SK-N-SH (cell line): ENCODE measurements at regions not wholly inside any gene's neighbourhood (a gene's known extent, or its start where the extent isn't known, plus 50 kb on each side); places are given as distances from the start of the nearest gene placed in this dataset.

Experiments used
- CTCF ChIA-PET: fragments of 300-600, 350-600 bp; formaldehyde crosslinking; extraction: SDS; loops from one replicate; lab custom pipeline; 2021; lab: Yijun Ruan, JAX
- POLR2A ChIA-PET: fragments of 350-600 bp; sonication (Branson Sonifier 250); formaldehyde crosslinking; extraction: SDS; loops from one replicate; lab custom pipeline; 2020; ENCODE audit warnings: antibody characterized with exemption, inconsistent platforms; lab: Yijun Ruan, JAX
- DNase-seq: peaks from one replicate; pipeline ENCODE4 v3.0.0; 2012
- H2AFZ ChIP-seq: fragments of 200-600 bp; sonication (generic); 2 replicates; pipeline ENCODE4 v1.8.1; 2016; ENCODE audit warnings: antibody characterized with exemption, mild to moderate bottlenecking, low read depth
- H3F3A ChIP-seq: fragments of 200-600 bp; sonication (generic); replicated peaks from 2 replicates; pipeline ENCODE3; 2016; ENCODE audit warnings: antibody characterized with exemption, mild to moderate bottlenecking; ENCODE audit not compliant: insufficient read depth
- H3K27ac ChIP-seq, 2 experiments: fragments of 200-500 bp in 1 of 2; fragments of 200-600 bp in 1 of 2; sonication (Bioruptor generic) in 1 of 2; sonication (generic), shearing (Covaris generic) in 1 of 2; 2 replicates each; pipeline versions ENCODE4 v1.5.1 to v1.6.1; 2014 to 2016; ENCODE audit warnings: low read depth in 2 of 2, inconsistent platforms in 1 of 2, low read length in 1 of 2, mild to moderate bottlenecking in 1 of 2, mixed read lengths in 1 of 2
- H3K27me3 ChIP-seq: fragments of 200-600 bp; sonication (generic), shearing (Covaris generic); 2 replicates; pipeline ENCODE4 v1.6.1; 2016; ENCODE audit warnings: mixed run types; ENCODE audit not compliant: insufficient read depth
- H3K36me3 ChIP-seq, 2 experiments: fragments of 200-500 bp in 1 of 2; fragments of 200-600 bp in 1 of 2; sonication (Bioruptor generic) in 1 of 2; sonication (generic) in 1 of 2; replicated peaks in 1 of 2; 2 replicates each; pipeline versions ENCODE3 to v1.5.1; 2014 to 2016; ENCODE audit warnings: low read length in 1 of 2, mild to moderate bottlenecking in 1 of 2; ENCODE audit not compliant: insufficient read depth in 2 of 2, control insufficient read depth in 1 of 2
- H3K4me1 ChIP-seq, 2 experiments: fragments of 200-500 bp in 1 of 2; fragments of 200-600 bp in 1 of 2; sonication (Bioruptor generic) in 1 of 2; sonication (generic), shearing (Covaris generic) in 1 of 2; 2 replicates each; pipeline versions ENCODE4 v1.5.1 to v1.6.1; 2014 to 2016; ENCODE audit warnings: low read depth in 1 of 2, low read length in 1 of 2, mixed run types in 1 of 2; ENCODE audit not compliant: insufficient read depth in 2 of 2, control insufficient read depth in 1 of 2
- H3K4me2 ChIP-seq: fragments of 200-600 bp; sonication (generic), shearing (Covaris generic); 2 replicates; pipeline ENCODE4 v1.6.1; 2017; ENCODE audit warnings: mixed run types
- H3K4me3 ChIP-seq, 2 experiments: fragments of 200-500 bp in 1 of 2; fragments of 200-600 bp in 1 of 2; sonication (Bioruptor generic) in 1 of 2; sonication (generic), shearing (Covaris generic) in 1 of 2; 2 replicates each; pipeline versions ENCODE4 v1.5.1 to v1.8.1; 2014 to 2016; ENCODE audit warnings: low read depth in 2 of 2, inconsistent platforms in 1 of 2, low read length in 1 of 2, mild to moderate bottlenecking in 1 of 2, mixed read lengths in 1 of 2, moderate library complexity in 1 of 2
- H3K79me2 ChIP-seq: fragments of 200-600 bp; sonication (generic); 2 replicates; pipeline ENCODE4 v1.8.1; 2017; ENCODE audit warnings: mild to moderate bottlenecking; ENCODE audit not compliant: insufficient read depth
- H3K9ac ChIP-seq: fragments of 200-600 bp; sonication (generic); 2 replicates; pipeline ENCODE4 v1.6.1; 2017; ENCODE audit warnings: mixed run types
- H3K9me2 ChIP-seq: fragments of 200-600 bp; sonication (generic); 2 replicates; pipeline ENCODE4 v1.6.1; 2017; ENCODE audit warnings: mixed run types
- H3K9me3 ChIP-seq: fragments of 200-600 bp; sonication (generic); 2 replicates; pipeline ENCODE4 v1.6.1; 2017; ENCODE audit warnings: mixed run types, mild to moderate bottlenecking, moderate library complexity
- H4K20me1 ChIP-seq: fragments of 200-600 bp; sonication (generic); 2 replicates; pipeline ENCODE4 v1.6.1; 2017; ENCODE audit warnings: mild to moderate bottlenecking, mixed run types; ENCODE audit not compliant: insufficient read depth
- ELF1 ChIP-seq: IDR thresholded peaks from 2 replicates; pipeline ENCODE4 v1.4.0; 2012
- FOSL2 ChIP-seq: IDR thresholded peaks from 2 replicates; pipeline ENCODE4 v1.4.0; 2012; ENCODE audit warnings: low read depth, mild to moderate bottlenecking, moderate library complexity, borderline replicate concordance
- FOXJ3 ChIP-seq: sonication (generic); formaldehyde crosslinking; IDR thresholded peaks from 2 replicates; pipeline ENCODE4 v1.5.1; 2020; ENCODE audit warnings: mild to moderate bottlenecking, missing genetic modification reagents
- FOXM1 ChIP-seq: IDR thresholded peaks from 2 replicates; pipeline ENCODE4 v1.4.0; 2012; ENCODE audit warnings: low read depth, mild to moderate bottlenecking
- GABPA ChIP-seq: IDR thresholded peaks from 2 replicates; pipeline ENCODE4 v1.4.0; 2012; ENCODE audit warnings: low read depth, mild to moderate bottlenecking
- NFIC ChIP-seq: IDR thresholded peaks from 2 replicates; pipeline ENCODE4 v1.4.0; 2012; ENCODE audit warnings: borderline replicate concordance
- POLR2AphosphoS5 ChIP-seq: IDR thresholded peaks from 2 replicates; pipeline ENCODE4 v1.6.1; 2012; ENCODE audit warnings: low read depth, low read length
- RCOR1 ChIP-seq: fragments of 150-350 bp; IDR thresholded peaks from 2 replicates; pipeline ENCODE4 v1.6.1; 2017; ENCODE audit warnings: antibody characterized with exemption, low read length
- RFX5 ChIP-seq: IDR thresholded peaks from 2 replicates; pipeline ENCODE4 v1.6.1; 2012; ENCODE audit warnings: mild to moderate bottlenecking, improper control_type of control experiment, low read length
- RXRA ChIP-seq: IDR thresholded peaks from 2 replicates; pipeline ENCODE4 v1.4.0; 2012; ENCODE audit warnings: low read depth, mild to moderate bottlenecking, borderline replicate concordance
- SIN3A ChIP-seq: IDR thresholded peaks from 2 replicates; pipeline ENCODE4 v1.6.1; 2012; ENCODE audit warnings: low read depth, mild to moderate bottlenecking, low read length, moderate library complexity, borderline replicate concordance
- SMC3 ChIP-seq: IDR thresholded peaks from 2 replicates; pipeline ENCODE4 v1.6.1; 2012; ENCODE audit warnings: low read depth, low read length, improper control_type of control experiment
- TAF1 ChIP-seq: IDR thresholded peaks from 2 replicates; pipeline ENCODE4 v1.6.1; 2012; ENCODE audit warnings: low read depth, mild to moderate bottlenecking, low read length, moderate library complexity, borderline replicate concordance
- TCF12 ChIP-seq: IDR thresholded peaks from 2 replicates; pipeline ENCODE4 v1.4.0; 2012
- WGBS: methylation state at CpG from one replicate; pipeline ENCODE4 v1.1.6; 2017; ENCODE audit warnings: low lambda C conversion rate; 5-methylcytosine and 5-hydroxymethylcytosine counted together
- TF ChIP-seq, protein P1 (sequence below): fragments of 150-350 bp; IDR thresholded peaks from 2 replicates; pipeline ENCODE4 v1.6.1; 2017; ENCODE audit warnings: antibody characterized with exemption, low read length, low read depth, borderline replicate concordance
- TF ChIP-seq, protein P2 (sequence below): IDR thresholded peaks from 2 replicates; pipeline ENCODE4 v1.4.0; 2012; ENCODE audit warnings: low read depth
- TF ChIP-seq, protein P3 (sequence below): fragments of 200-600 bp; sonication (generic); IDR thresholded peaks from 2 replicates; pipeline ENCODE4 v1.6.1; 2017; ENCODE audit warnings: antibody characterized with exemption, mild to moderate bottlenecking, moderate library complexity
- TF ChIP-seq, protein P4 (sequence below): IDR thresholded peaks from 2 replicates; pipeline ENCODE4 v1.6.1; 2012; ENCODE audit warnings: mild to moderate bottlenecking, low read depth, low read length, moderate library complexity
- TF ChIP-seq, protein P5 (sequence below): fragments of 150-350 bp; IDR thresholded peaks from 2 replicates; pipeline ENCODE4 v1.6.1; 2016; ENCODE audit warnings: mild to moderate bottlenecking, low read depth, low read length

DNA sequence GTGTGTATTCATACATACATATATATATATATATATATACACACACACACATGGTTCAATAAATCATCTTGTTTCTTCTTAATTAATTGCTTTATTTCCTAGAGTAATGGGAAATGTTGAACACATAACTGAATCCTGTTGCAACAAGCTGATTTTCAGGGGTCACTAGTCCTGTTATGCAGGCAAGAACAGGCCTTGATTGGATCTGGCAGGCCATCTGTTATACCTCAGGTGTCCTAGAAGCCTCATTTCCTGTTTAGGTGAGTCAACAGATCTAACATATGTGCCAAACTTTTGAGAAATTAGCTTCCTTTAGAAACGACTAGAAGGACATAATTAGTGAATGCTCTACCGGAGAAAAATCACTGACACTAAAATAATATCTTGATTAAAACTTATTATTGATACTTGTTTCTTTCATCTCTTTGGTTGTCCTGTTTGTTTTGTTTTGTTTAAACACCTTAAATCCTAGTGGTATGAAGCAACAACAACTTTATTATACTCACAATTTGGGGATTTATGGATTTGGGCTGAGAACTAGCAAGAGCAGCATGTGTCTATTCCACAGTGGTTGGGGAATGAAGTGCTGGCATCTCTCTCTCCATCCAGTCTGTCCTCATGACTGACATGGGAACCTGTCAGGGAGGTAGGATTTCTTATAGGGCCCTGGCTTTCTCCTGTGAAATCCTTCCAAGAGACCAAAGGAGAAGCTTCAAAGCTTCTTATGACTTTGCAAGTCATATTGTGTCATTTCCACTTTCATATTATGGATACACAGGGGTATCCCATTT, 552.6 kb downstream of the NSUN3 start:
- H3F3A ChIP-seq: no peaks in the 10 kb centered on the region
- POLR2A ChIA-PET: no interaction called here
- H3K9ac ChIP-seq: no peak overlapping the region
- no peaks in the 10 kb centered on the region for H3K9me3 ChIP-seq
- H2AFZ ChIP-seq: no peak overlapping the region
- no peaks in the 10 kb centered on the region for H3K9me2 ChIP-seq
- no peak for DNase-seq
- no peak overlapping the region for H3K4me2 ChIP-seq
- H3K4me3 ChIP-seq: no peak overlapping the region
- H3K36me3 ChIP-seq: no peaks in the 10 kb centered on the region
- no peaks in the 10 kb centered on the region for H4K20me1 ChIP-seq
- no peak overlapping the region for H3K27ac ChIP-seq
- 46% methylated on average over 2 of the region's 2 CpGs for WGBS
- H3K27me3 ChIP-seq: no peaks in the 10 kb centered on the region
- H3K79me2 ChIP-seq: no peaks in the 10 kb centered on the region
- H3K4me1 ChIP-seq: no peaks in the 10 kb centered on the region
- TF ChIP-seq GABPA (no peak), FOSL2 (no peak), RFX5 (no peak), FOXJ3 (CRISPR knock-in tag) (no peak), ELF1 (no peak), FOXM1 (no peak), POLR2AphosphoS5 (no peak), TAF1 (no peak), NFIC (no peak), SMC3 (no peak)
- TF ChIP-seq, protein P1, sequence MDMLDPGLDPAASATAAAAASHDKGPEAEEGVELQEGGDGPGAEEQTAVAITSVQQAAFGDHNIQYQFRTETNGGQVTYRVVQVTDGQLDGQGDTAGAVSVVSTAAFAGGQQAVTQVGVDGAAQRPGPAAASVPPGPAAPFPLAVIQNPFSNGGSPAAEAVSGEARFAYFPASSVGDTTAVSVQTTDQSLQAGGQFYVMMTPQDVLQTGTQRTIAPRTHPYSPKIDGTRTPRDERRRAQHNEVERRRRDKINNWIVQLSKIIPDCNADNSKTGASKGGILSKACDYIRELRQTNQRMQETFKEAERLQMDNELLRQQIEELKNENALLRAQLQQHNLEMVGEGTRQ: no peak
- CTCF ChIA-PET: interaction anchor here (0.8 to 1.4 kb wide), 2 partner anchors 8 to 10 kb away, joined by 3 to 4 read pairs; no protein-coding TSS in a partner anchor

DNA sequence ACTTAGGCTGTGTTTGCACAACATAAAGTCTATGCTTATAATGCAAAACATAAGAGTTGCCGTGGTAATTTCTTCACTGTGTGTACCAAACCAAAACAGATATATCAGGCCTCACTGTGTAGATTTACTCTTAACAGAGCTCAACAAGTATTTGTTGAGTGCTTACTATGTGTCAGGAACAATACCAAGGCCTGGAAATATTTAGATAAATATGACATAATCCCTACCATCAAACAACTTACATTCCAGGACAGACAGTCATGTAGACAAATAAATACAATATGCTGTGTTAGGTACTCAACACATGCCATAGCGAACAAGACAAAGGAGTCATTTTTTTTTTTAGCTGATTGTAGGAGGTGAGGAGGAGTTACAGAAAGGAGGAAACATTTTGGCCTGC, 554.0 kb downstream of the NSUN3 start:
- no peaks in the 10 kb centered on the region for H3K27me3 ChIP-seq
- ChIA-PET CTCF (no interaction called here), POLR2A (no interaction called here)
- H3K27ac ChIP-seq: no peak overlapping the region
- 50% methylated on average over 2 of the region's 2 CpGs for WGBS
- no peaks in the 10 kb centered on the region for H3K4me1 ChIP-seq
- no peaks in the 10 kb centered on the region for H4K20me1 ChIP-seq
- DNase-seq: no peak
- H3K9me2 ChIP-seq: no peaks in the 10 kb centered on the region
- no peaks in the 10 kb centered on the region for H3K9me3 ChIP-seq
- H3K36me3 ChIP-seq: no peaks in the 10 kb centered on the region
- H3K4me2 ChIP-seq: no peak overlapping the region
- H2AFZ ChIP-seq: no peak overlapping the region
- no peak overlapping the region for H3K9ac ChIP-seq
- no peaks in the 10 kb centered on the region for H3F3A ChIP-seq
- H3K79me2 ChIP-seq: no peaks in the 10 kb centered on the region
- H3K4me3 ChIP-seq: no peak overlapping the region
- TF ChIP-seq RCOR1 (no peak), NFIC (no peak), ELF1 (no peak), RXRA (no peak), SIN3A (no peak), TCF12 (no peak)
- TF ChIP-seq, protein P2, sequence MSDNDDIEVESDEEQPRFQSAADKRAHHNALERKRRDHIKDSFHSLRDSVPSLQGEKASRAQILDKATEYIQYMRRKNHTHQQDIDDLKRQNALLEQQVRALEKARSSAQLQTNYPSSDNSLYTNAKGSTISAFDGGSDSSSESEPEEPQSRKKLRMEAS: no peak
- TF ChIP-seq, protein P3, sequence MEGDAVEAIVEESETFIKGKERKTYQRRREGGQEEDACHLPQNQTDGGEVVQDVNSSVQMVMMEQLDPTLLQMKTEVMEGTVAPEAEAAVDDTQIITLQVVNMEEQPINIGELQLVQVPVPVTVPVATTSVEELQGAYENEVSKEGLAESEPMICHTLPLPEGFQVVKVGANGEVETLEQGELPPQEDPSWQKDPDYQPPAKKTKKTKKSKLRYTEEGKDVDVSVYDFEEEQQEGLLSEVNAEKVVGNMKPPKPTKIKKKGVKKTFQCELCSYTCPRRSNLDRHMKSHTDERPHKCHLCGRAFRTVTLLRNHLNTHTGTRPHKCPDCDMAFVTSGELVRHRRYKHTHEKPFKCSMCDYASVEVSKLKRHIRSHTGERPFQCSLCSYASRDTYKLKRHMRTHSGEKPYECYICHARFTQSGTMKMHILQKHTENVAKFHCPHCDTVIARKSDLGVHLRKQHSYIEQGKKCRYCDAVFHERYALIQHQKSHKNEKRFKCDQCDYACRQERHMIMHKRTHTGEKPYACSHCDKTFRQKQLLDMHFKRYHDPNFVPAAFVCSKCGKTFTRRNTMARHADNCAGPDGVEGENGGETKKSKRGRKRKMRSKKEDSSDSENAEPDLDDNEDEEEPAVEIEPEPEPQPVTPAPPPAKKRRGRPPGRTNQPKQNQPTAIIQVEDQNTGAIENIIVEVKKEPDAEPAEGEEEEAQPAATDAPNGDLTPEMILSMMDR: no peak
- TF ChIP-seq, protein P4, sequence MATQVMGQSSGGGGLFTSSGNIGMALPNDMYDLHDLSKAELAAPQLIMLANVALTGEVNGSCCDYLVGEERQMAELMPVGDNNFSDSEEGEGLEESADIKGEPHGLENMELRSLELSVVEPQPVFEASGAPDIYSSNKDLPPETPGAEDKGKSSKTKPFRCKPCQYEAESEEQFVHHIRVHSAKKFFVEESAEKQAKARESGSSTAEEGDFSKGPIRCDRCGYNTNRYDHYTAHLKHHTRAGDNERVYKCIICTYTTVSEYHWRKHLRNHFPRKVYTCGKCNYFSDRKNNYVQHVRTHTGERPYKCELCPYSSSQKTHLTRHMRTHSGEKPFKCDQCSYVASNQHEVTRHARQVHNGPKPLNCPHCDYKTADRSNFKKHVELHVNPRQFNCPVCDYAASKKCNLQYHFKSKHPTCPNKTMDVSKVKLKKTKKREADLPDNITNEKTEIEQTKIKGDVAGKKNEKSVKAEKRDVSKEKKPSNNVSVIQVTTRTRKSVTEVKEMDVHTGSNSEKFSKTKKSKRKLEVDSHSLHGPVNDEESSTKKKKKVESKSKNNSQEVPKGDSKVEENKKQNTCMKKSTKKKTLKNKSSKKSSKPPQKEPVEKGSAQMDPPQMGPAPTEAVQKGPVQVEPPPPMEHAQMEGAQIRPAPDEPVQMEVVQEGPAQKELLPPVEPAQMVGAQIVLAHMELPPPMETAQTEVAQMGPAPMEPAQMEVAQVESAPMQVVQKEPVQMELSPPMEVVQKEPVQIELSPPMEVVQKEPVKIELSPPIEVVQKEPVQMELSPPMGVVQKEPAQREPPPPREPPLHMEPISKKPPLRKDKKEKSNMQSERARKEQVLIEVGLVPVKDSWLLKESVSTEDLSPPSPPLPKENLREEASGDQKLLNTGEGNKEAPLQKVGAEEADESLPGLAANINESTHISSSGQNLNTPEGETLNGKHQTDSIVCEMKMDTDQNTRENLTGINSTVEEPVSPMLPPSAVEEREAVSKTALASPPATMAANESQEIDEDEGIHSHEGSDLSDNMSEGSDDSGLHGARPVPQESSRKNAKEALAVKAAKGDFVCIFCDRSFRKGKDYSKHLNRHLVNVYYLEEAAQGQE: no peak
- TF ChIP-seq, protein P1: no peak
- TF ChIP-seq, protein P5, sequence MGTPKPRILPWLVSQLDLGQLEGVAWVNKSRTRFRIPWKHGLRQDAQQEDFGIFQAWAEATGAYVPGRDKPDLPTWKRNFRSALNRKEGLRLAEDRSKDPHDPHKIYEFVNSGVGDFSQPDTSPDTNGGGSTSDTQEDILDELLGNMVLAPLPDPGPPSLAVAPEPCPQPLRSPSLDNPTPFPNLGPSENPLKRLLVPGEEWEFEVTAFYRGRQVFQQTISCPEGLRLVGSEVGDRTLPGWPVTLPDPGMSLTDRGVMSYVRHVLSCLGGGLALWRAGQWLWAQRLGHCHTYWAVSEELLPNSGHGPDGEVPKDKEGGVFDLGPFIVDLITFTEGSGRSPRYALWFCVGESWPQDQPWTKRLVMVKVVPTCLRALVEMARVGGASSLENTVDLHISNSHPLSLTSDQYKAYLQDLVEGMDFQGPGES: no peak
